ENCODE measurements at regions not wholly inside any gene's neighbourhood (a gene's known extent, or its start where the extent isn't known, plus 50 kb on each side); places are given as distances from the start of the nearest gene placed in this dataset.

DNA sequence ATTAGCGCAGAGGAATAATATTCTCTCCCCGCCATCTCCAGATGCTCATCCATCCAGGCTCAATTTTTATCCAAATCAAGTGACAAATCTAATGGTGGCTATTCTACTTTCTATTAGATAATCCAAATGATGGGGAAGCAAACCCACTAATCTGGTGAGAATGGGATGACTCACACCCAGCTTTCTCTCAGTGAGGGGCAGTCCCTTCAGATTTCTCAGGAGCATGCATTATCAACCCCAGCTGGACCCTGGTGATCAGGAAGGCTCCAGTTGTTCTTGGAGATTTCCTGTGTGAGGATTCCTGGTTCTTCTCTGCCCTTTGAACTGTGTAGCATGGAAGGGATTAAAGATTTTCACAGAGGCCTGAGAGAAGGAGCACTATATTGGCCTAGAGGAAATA lies 358.0 kb downstream of the WDR72 start:
- in situ Hi-C loops (cut with MboI; ENCODE audit: low sequenced_read_pairs): no loop called here

DNA sequence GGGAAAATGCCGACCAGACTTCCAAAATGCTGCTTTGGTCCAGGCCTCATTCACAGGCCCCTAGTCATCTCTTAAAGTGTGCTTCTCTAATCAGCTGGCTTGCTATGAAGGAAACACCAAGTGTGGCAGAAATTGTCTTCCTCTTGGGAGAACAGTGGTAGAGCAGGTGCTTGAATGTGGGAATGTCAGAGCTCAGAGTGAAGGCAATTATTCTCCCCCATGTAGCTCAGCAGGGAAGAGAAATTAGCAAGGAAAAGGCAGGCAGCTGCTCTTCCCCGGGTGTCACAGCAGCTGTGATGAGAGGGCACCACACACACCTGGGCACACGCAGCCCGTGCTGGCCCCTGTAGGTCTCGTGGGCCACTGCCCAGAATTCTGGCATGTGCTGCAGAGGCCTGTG lies 358.5 kb downstream of the WDR72 start:
- in situ Hi-C loops (cut with MboI; ENCODE audit: low sequenced_read_pairs): no loop called here

DNA sequence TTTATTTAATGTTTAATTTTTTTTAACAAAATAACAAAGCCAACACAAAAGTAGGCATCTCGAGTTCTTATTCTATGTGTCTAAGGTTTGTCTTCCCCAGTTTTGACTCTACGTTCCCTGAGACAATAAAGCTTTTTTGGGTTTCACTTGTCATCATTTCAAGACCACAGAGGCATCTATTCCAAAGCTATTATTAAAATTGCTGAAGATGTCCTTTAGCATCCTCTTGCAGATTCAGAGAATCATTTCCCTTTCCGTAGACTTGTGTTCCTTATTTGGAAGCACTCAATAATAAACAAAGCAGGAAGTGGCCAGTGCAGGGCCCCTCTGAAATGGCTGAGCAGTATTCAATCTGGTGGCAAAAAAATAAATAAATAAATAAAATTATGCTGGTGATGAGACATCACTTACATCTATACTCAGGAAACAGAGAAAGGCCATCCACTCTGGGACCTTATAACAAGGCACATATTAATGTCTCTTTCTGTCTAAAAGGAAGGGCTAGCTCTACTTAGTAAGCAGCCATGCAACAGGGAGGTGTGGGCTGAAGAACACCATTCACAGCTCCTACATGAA lies 362.3 kb downstream of the WDR72 start:
- in situ Hi-C loops (cut with MboI; ENCODE audit: low sequenced_read_pairs): no loop called here

DNA sequence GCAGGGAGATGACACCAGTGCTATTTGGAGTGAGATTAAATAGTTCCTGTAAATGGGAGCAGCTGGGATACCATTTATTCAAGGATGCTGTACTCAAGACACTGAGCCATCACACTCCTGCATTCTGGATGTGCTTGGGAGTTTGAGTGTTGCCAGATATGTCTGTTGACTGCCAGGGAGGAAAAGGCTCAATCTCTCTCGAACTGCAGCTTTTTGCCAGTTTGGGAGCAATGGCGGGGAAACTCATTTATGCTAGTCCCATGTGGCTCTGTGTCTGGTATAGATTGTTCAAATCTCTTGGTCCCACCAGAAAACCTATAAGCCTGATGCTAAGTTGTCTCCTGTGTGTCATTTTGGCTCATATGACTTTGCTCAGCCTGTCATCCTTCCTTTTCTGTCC lies 363.6 kb downstream of the WDR72 start:
- in situ Hi-C loops (cut with MboI; ENCODE audit: low sequenced_read_pairs): no loop called here

DNA sequence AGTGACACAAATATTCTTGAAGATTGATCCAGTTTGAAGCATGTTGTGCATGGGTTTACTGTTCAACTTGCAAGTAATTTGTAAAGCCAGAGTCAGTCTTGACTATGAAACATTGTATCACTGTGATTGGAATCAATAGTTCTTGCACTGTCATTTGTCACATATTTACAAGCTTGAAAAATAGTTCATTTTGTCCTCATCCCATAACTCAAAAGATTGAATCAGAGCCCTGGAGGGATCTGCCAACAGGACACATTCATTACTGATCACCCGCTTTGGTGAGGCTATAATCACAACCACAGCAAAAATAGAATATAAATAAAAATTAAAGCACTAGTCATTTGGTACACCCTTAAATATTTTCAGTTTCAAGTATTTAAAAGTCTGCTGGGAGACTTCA lies 368.9 kb downstream of the WDR72 start:
- in situ Hi-C loops (cut with MboI; ENCODE audit: low sequenced_read_pairs): no loop called here

DNA sequence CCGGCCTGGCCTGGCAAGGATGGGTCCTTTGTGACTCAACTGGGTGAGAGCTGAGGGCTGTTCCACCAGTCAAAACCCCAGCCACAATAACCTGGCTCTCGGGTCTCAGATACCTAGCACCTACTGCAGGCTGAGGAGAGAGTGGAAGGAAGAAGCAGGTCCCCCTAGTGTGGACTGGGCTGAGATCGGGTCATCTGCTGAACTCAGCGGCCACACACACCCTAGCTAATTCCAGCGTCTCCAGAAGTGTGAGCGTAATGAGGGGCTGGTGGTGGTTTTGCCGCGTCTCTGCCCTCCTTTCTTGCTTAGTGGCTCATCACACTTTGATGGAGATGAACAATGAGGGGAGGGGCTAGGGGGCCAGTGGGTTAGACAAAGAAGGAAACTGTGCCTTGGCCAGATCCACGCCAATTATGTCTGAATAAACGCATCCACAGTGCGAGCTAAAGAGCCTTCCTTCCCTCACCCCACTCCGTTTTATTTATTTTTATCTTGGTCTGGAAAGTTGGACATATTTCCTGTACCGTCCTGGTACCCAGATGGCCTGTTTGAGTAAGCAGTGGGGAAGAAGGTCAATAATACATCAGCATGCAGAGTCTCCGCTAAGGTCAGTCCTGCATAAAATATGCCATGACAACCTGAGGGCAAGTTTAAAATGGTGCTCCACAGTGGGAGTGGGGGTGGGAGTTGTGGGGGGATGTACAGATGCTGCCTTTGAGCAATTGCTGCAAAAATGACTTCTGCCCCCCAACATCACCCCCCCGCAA lies 370.0 kb downstream of the WDR72 start:
- in situ Hi-C loops (cut with MboI; ENCODE audit: low sequenced_read_pairs): no loop called here

DNA sequence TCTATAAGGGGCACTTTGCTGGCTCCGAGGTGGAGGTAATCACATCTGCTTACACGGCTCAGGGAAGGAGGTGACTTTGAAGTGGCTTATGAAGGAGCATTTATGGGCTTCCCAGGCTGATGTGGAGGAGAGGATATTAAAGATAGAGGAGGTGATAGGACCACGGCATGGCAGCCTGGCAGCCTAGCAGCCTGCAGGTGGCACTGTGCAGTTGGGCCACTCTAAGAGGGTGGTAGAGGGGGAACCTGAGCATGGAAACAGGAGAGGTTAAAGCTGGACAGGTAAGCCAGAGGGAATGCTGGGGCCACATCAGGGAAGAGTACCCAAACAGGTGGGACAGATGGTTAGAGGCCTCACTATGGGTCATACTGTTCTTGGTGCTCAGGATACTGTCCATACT lies 375.0 kb downstream of the WDR72 start:
- in situ Hi-C loops (cut with MboI; ENCODE audit: low sequenced_read_pairs): no loop called here

DNA sequence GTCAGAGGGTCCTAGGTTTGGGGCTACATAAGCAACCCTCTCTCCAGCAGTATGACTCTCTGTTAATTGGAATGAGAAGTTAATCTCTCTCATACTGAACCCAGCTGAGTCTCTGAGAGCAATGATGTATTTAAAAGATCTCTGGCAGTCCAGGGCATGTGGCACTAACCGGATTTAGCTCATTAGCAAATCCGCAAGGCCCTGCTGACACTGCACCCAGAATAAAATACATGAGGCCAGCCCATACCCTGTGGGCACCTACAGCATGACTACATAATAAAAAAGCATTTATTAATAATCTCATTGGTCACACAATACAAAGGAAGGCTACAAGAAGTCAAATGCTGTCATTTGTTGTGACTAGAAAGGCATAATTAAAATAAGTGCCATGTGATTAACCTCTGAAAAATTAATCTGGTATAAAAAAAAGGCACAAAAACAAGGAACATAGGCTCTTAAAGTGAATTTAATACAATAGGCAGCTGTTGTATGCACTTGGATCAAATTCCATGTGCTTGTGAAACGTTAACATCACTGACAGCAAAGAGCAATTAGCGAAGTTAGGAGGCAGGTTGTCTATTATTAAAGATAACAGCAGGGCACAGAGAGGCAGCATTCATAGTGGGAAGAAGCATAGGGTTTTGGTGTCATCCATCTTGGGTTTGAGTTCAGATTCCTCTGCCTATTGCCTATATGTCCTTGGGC lies 381.2 kb downstream of the WDR72 start:
- in situ Hi-C loops (cut with MboI; ENCODE audit: low sequenced_read_pairs): no loop called here

DNA sequence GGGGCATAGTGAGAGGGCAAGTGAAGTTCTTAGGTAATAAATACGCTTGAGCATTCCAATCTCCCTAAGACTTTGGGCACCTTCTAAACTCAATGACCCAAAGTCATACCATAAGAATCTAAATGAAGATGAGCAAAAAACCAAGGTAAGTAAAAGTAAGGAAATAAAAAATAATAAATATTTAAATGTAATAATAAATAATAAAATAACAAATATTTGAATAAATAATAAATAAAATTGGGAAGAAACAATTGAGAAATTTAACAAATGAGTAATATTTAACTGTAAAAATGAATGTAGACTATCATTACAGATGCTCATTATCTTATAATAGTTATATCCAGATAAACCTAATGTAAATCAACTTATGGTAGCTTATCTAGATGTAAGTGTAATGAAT lies 391.7 kb downstream of the WDR72 start:
- in situ Hi-C loops (cut with MboI; ENCODE audit: low sequenced_read_pairs): no loop called here

DNA sequence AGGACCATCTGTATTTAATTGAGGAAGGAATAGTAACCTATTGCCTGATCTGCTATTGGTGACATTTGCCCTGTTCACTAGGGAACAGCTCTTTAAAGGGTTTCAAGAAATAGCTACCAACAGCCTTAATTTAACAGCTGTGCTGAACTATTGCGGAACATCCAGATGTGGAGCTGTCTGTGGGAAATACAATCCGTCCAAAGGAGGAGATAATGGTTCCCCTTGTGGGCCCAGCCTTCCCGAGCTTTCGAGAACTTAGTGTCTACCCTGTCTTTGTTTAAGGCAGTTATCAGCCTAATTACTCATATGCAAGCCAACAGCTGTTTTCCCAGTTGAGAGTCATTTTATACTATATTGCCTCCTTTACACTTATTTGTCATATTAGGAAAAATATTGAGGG lies 398.6 kb downstream of the WDR72 start:
- in situ Hi-C loops (cut with MboI; ENCODE audit: low sequenced_read_pairs): no loop called here

DNA sequence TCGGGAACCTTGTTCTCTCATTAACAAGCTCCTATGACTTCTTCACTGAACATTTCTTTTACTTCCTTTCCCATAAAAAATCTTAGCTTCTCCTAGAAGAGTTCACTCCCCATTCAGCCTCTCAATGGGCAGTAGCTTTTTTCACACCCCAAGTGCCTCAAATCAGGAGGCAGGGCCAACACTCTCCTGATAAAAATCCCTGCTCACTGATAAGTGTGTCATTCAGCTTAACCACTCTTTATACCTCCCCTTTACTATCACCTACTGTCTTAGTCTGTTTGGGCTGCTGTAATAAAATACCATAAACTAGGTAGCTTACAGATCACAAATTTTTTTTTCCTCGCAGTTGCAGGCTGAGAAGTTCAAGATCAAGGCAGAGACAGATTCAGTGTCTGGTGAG lies 400.4 kb downstream of the WDR72 start:
- in situ Hi-C loops (cut with MboI; ENCODE audit: low sequenced_read_pairs): no loop called here

DNA sequence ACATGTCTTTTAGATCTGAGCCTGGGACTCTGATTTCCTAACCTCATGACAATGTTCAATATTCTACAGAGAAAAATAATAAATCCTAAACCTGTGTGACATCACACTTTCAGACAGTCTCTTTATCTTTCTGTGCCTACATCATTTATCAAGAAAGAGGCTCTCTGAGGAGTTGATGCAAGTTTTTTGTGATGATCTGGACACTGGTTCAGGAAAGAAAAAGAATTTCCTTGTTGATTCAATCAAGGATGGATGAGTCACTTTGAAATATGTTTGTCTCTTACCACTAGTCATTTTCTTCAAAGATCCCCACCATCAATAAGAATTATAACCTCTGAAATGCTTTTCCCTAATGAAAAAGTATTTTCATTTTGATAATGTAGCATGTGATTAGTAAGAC lies 404.6 kb downstream of the WDR72 start:
- in situ Hi-C loops (cut with MboI; ENCODE audit: low sequenced_read_pairs): no loop called here

DNA sequence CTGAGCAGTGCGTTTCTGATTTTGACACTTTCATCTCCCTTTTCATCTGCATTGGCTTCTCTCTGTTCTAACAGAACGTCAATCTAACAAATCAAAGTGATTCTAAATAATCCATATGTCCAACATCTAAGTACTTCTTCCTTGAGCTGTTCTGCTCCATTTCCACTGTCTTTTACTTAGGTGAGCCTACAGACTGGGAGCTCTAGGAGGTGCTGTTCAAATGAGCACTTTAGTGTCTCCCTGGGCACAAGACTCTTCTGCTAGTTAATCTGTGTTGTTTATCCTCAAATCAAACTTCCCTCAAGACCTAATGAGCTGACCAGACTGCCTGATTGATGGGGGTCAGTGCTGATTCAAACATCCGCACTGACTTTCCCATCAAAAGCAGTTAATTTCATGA lies 408.1 kb downstream of the WDR72 start:
- in situ Hi-C loops (cut with MboI; ENCODE audit: low sequenced_read_pairs): no loop called here

DNA sequence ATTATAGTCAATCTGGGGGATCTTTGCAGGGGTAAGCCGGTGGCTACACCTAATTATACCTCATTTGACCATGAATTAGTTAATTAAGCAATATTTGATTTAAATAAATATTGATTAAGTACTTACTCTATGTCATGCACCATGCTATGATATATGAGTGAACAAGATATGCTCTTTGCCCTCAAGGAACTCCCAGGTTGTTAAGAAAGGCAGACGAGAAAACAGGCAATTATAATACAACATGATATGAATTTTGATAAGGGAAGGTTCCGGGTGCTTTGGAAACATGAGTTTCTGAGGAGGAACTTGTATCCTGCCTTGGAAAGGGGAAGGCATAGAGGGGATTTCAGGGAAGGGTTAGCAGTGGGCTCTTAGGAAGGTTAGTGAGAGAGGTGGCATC lies 412.9 kb downstream of the WDR72 start:
- in situ Hi-C loops (cut with MboI; ENCODE audit: low sequenced_read_pairs): no loop called here

DNA sequence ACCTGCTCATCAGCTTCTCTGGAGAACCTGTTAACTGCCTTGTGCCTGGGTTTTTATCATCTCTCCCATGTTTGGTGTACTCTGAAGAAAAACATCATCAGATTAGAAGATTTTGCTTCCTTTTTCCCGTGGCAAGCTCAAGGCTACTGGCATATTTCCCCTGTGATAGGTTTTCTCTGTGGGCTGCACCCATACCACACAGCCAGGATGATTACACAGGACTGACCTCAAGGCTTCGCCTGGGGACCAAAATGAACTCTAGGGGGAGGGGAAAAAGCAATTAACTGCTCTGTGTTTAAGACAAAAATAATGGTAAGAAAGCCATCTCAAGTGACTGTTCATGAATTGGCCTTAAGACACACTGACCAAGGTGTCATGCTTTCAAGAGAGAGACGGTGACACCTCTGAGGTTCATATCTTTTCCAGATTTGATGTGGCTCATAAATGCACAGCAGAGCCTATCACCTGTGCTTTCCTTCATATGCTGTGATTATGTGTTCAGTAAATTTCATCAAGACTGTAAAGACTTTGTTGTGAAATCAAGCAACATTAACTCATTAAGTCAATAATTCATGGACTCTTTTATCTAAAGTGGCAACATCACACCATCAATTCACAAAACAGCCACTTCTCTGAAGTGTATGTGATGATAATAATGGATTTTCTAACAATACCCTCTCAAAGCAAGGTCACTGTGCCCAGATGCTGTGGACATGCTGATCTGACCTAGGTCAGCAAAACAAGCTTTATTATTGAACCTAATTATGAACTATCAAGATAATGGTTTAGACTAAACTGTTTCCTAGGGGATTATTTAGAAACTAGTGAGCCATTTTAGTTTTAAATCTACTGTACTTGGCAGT lies 427.9 kb downstream of the WDR72 start:
- in situ Hi-C loops (cut with MboI; ENCODE audit: low sequenced_read_pairs): no loop called here

DNA sequence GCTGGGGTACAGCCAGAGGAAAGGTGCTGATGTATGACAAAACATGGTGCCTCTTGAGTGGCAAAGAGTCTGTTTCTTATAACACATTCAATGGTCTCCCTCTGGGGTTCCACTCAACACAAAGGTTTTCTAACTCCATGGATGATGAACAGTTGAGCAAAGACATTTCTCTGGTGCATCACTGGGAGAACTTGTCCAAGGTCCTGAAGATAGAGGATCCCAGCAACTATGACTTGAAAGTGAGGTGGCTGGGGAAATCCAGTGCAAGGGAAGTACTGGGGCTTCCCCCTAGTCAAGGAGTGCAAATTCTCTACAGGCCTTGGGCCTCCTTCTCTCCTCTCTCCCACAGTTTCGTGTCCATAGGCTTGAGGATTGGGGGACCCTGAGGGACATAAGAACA lies 431.1 kb downstream of the WDR72 start:
- in situ Hi-C loops (cut with MboI; ENCODE audit: low sequenced_read_pairs): no loop called here

DNA sequence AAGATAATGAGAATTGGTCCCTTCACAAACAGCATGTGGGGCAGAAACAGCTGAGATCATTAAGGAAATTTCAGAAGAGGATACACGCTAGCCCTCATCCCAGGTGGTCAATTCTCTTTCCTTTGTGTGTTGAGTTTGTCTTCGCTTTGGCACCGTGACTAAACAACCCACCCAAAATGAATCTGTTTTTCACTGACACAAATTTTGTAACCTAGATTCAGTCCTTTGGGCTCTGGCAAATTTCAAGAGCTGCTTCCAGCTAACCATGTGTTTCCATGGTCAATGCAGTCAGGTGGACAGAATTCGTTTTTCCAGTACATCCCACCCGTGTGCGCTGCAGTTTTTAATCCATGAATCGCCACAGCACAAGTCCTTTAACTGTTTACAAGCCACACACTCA lies 435.4 kb downstream of the WDR72 start:
- in situ Hi-C loops (cut with MboI; ENCODE audit: low sequenced_read_pairs): no loop called here

DNA sequence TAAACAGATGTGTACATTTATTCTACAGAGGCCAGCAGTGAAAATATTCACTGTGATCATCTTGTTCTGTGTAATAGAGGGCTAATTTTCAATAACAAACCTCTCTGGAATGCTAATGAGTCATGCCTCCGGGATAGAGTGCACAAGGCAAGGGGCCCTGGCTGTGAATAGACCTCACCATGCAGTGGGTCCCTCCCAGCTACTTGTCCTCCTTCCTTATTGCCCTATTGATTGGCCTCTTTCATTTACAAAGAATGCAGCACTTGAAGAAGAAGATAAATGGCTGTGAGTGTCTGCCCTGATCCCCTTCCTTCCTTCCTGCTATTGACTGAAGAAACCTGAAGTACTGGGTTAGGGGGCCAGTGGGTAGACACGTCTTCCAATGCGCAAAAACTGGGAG lies 436.3 kb downstream of the WDR72 start:
- in situ Hi-C loops (cut with MboI; ENCODE audit: low sequenced_read_pairs): no loop called here

DNA sequence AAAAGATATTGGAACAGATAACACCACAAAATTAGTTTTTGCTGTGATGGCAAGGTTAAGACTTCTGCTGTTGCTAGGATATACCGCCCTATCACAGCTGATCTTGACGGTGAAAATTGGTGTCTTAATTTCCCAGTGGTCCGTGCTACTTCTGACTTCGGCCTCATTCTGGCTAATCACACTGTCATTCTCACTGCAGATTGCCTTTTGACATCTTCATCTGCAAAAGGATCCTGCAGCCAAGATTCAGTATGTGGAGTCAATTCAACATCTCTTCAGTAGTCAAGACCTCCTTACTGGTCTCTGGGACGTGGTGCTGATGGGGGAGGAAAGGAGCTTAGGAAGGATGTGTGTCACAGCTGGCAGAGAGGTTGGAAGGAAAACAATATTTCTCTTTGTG lies 438.6 kb downstream of the WDR72 start:
- in situ Hi-C loops (cut with MboI; ENCODE audit: low sequenced_read_pairs): no loop called here

DNA sequence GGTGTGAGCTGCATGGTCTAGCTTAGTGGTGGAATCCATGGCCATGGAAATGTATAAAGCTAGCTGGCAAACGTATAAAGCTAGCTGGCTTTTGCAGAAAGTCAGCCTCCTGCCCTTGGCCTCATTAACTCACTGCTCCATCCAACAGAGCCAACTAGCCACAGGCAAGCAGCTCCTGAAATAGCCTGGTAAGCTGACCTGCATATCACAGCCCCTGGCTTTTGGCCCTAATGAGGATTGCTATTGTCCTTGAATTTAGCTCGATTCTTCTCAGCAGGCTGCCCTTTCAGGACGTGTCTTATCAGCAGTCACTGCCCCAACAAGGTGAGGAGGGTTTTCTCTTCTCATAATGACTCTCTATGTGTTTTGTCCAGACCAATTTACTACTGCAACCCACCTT lies 446.8 kb downstream of the WDR72 start:
- in situ Hi-C loops (cut with MboI; ENCODE audit: low sequenced_read_pairs): no loop called here

DNA sequence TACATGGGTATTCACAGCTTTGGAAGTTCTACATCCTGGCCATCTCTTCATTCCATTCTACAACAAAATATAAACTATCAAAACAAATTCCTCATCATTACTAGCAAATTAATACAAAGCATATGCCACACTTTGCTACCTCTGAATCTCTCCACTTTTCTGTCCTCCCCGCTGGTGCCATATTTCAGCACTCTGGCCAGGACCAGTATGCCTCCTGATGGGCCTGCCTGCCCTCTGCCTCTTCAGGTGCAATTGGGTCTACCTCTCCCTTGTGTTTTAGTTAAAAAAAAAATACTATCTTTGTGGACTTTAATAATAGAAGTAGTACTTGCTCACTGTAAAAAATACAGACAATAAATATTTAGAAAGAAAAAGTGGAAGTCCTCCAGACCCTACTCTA lies 448.8 kb downstream of the WDR72 start:
- in situ Hi-C loops (cut with MboI; ENCODE audit: low sequenced_read_pairs): no loop called here
